PC-3 (cell line): ENCODE measurements at regions not wholly inside any gene's neighbourhood (a gene's known extent, or its start where the extent isn't known, plus 50 kb on each side); places are given as distances from the start of the nearest gene placed in this dataset.

ENCODE experiments used
- ATAC-seq: fragments of 200-7000 bp; cut with Tn5 transposase; 2 replicates; pipeline ENCODE4 v1.9.1; 2020; ENCODE audit warnings: mild to moderate bottlenecking, moderate library complexity
- BruUV-seq: library from RNA; stranded (reverse); fragments of 400-500 nt; replicated peaks from 2 replicates; lab custom pipeline; 2021; lab: Mats Ljungman, UMichigan
- CTCF ChIA-PET: fragments of 300-600 bp; sonication (Branson Sonifier 250); formaldehyde crosslinking; loops from one replicate; lab custom pipeline; 2022; ENCODE audit warnings: antibody characterized with exemption; lab: Charles Lee
- POLR2A ChIA-PET: fragments of 300-600 bp; sonication (Branson Sonifier 250); formaldehyde crosslinking; loops from one replicate; lab custom pipeline; 2022; ENCODE audit warnings: antibody characterized with exemption; ENCODE audit not compliant: unreplicated experiment; lab: Charles Lee
- DNase-seq: peaks from one replicate; pipeline ENCODE4 v3.0.0-alpha.2; 2015
- H2AFZ ChIP-seq: fragments of 300-600 bp; sonication (generic); 2 replicates; pipeline ENCODE4 v1.6.0; 2016; ENCODE audit warnings: antibody characterized with exemption, low read length
- H3F3A ChIP-seq: fragments of 300-600 bp; sonication (generic); one replicate; pipeline ENCODE4 v1.6.0; 2017; ENCODE audit warnings: antibody characterized with exemption, low read length, control low read depth, mild to moderate bottlenecking; ENCODE audit not compliant: unreplicated experiment
- H3K27ac ChIP-seq: fragments of 300-600 bp; sonication (generic); 2 replicates; pipeline ENCODE4 v1.5.1; 2016; ENCODE audit warnings: mild to moderate bottlenecking, low read length
- H3K27me3 ChIP-seq: fragments of 300-600 bp; sonication (generic); 2 replicates; pipeline ENCODE4 v1.6.1; 2016; ENCODE audit warnings: low read length, mixed read lengths
- H3K36me3 ChIP-seq: fragments of 300-600 bp; sonication (generic); 2 replicates; pipeline ENCODE4 v1.6.1; 2016; ENCODE audit warnings: low read depth, mixed run types, low read length, mixed read lengths
- H3K4me1 ChIP-seq: fragments of 300-600 bp; sonication (generic); 2 replicates; pipeline ENCODE4 v1.5.1; 2016; ENCODE audit warnings: low read length; ENCODE audit not compliant: insufficient read depth
- H3K4me2 ChIP-seq: fragments of 300-600 bp; sonication (generic); 2 replicates; pipeline ENCODE4 v1.6.0; 2016; ENCODE audit warnings: low read length
- H3K4me3 ChIP-seq: fragments of 300-600 bp; sonication (generic); 2 replicates; pipeline ENCODE4 v1.5.1; 2016; ENCODE audit warnings: mild to moderate bottlenecking, low read length, mixed read lengths
- H3K79me2 ChIP-seq: fragments of 300-600 bp; sonication (generic); 2 replicates; pipeline ENCODE4 v1.6.1; 2017; ENCODE audit warnings: low read length, mixed read lengths
- H3K9ac ChIP-seq: fragments of 300-600 bp; sonication (generic); 2 replicates; pipeline ENCODE4 v1.6.0; 2016; ENCODE audit warnings: mild to moderate bottlenecking, low read length
- H3K9me2 ChIP-seq: fragments of 300-600 bp; sonication (generic); replicated peaks from 2 replicates; pipeline ENCODE4 v1.6.1; 2016; ENCODE audit warnings: mixed run types, low read length, mixed read lengths
- H3K9me3 ChIP-seq: fragments of 300-600 bp; sonication (generic); 2 replicates; pipeline ENCODE4 v1.6.1; 2016; ENCODE audit warnings: low read length, mixed read lengths
- H4K20me1 ChIP-seq: fragments of 300-600 bp; sonication (generic); 2 replicates; pipeline ENCODE4 v1.6.1; 2016; ENCODE audit warnings: low read length, mixed read lengths
- EZH2 ChIP-seq: fragments of 300-600 bp; sonication (generic); IDR thresholded peaks from one replicate; pipeline ENCODE4 v1.6.1; 2017; ENCODE audit warnings: antibody characterized with exemption, mild to moderate bottlenecking, low read length; ENCODE audit not compliant: unreplicated experiment
- EZH2phosphoT487 ChIP-seq: fragments of 300-600 bp; sonication (generic); IDR thresholded peaks from 2 replicates; pipeline ENCODE4 v1.6.1; 2018; ENCODE audit warnings: mild to moderate bottlenecking, antibody characterized with exemption, low read length, borderline replicate concordance
- intact Hi-C: fragments of 100-400 bp; cut with micrococcal nuclease; formaldehyde crosslinking; loops from 2 replicates; pipeline ENCODE4 v1.9.0; 2023
- TF ChIP-seq, protein P1 (sequence below): fragments of 300-600 bp; sonication (generic); conservative IDR thresholded peaks from 2 replicates; pipeline ENCODE4 v1.5.1; 2017; ENCODE audit warnings: antibody characterized with exemption, low read depth, mild to moderate bottlenecking, low read length

DNA sequence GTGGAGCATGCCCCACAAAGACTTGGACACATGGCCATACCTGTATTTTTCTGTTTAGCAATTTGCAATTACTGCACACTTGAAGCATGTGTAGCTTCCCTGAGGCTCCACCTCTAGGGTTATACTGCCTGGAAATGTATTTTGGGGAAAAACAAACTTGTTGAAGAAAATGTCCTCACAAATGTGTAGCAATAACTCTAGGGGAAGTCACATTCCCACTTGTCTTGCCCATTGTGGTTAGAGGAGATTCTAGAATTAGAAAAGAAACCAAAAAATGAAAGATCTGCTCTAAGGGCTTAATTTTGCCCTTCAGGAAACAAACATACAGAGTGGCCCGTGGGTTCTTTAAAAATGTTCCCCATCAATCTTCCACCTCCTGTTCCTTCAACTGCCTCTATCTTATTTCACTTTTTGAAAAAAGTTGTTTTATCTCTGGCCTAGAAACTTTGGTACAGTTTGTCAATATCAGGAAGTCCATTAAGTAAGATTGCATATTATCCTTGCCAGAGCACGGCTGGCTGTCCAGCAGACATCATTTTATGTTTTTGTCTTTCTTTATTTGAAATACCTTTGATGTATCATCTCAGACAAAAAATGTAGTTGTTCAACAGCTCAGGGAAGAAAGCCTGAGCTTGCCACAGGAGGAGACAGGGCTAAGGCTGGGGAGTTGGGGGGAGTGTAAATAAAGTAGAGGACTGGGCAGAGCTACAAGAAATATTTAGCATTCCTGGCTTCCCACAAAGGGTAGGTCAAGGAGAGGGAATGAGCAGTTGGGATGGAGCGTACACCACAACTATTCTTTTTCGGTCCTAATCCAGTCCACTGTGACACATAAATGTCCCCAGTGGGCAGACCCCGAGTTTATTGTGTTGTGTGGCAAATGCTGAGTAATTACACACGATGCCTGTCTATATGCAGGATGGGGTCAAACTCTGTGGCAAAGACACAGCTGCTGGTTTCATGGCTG is 96.8 kb upstream of the CDC42EP3 start:
- DNase-seq: peak; percentile 93
- ATAC-seq: peak; percentile 96
- no peaks in the 10 kb centered on the region for H3K27me3 ChIP-seq
- peak overlapping the region; percentile 53 for H3K4me2 ChIP-seq
- no peaks in the 10 kb centered on the region for H3K36me3 ChIP-seq
- TF ChIP-seq EZH2phosphoT487: no peak
- no peak for TF ChIP-seq EZH2
- TF ChIP-seq, protein P1, sequence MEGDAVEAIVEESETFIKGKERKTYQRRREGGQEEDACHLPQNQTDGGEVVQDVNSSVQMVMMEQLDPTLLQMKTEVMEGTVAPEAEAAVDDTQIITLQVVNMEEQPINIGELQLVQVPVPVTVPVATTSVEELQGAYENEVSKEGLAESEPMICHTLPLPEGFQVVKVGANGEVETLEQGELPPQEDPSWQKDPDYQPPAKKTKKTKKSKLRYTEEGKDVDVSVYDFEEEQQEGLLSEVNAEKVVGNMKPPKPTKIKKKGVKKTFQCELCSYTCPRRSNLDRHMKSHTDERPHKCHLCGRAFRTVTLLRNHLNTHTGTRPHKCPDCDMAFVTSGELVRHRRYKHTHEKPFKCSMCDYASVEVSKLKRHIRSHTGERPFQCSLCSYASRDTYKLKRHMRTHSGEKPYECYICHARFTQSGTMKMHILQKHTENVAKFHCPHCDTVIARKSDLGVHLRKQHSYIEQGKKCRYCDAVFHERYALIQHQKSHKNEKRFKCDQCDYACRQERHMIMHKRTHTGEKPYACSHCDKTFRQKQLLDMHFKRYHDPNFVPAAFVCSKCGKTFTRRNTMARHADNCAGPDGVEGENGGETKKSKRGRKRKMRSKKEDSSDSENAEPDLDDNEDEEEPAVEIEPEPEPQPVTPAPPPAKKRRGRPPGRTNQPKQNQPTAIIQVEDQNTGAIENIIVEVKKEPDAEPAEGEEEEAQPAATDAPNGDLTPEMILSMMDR: no peak
- peak overlapping the region; percentile 13; the same call in 1 of the 2 replicates for H3K4me3 ChIP-seq
- H2AFZ ChIP-seq: peak overlapping the region; percentile 46
- no peak overlapping the region for H3K9ac ChIP-seq
- no peaks in the 10 kb centered on the region for H4K20me1 ChIP-seq
- ChIA-PET CTCF (interaction anchor here (0.6 kb wide), 1 partner anchor 38 kb away, joined by 3 read pairs; no protein-coding TSS in a partner anchor), POLR2A (interaction anchor here (0.5 to 0.8 kb wide), 2 partner anchors 113 to 276 kb away, joined by 3 to 6 read pairs; no protein-coding TSS in a partner anchor)
- peak overlapping the region; percentile 12; the same call in 1 of the 2 replicates for H3K27ac ChIP-seq
- H3F3A ChIP-seq: no peaks in the 10 kb centered on the region
- H3K79me2 ChIP-seq: no peaks in the 10 kb centered on the region
- H3K9me2 ChIP-seq: no peaks in the 10 kb centered on the region
- no peaks in the 10 kb centered on the region for H3K9me3 ChIP-seq
- peaks cover 51% of the 10 kb centered on the region for H3K4me1 ChIP-seq
- no TSS peak for BruUV-seq
- intact Hi-C loops: loop anchor here (1.0 kb wide), 2 partner anchors 35 to 92 kb away; no protein-coding TSS in a partner anchor

DNA sequence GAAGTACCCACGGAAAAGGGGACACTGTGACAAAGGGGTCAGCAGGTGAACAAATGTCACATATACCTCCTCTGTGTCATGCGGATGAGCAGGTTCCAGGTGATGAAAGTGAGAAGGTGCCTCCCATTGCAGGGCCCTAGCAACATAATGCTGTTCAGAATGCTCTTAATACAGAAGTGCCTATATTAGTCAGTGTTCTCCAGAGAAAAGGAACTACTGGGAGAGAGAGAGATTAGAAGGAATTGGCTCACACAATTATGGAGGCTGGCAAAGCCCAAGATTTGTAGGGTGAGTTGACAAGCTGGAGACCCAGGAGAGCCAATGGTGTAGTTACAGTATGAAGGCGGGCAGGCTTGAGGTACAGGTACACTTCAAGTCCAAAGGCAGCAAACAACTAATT is 98.1 kb upstream of the CDC42EP3 start:
- H3F3A ChIP-seq: no peaks in the 10 kb centered on the region
- no peak overlapping the region for H2AFZ ChIP-seq
- no peaks in the 10 kb centered on the region for H3K79me2 ChIP-seq
- H3K9ac ChIP-seq: no peak overlapping the region
- no peaks in the 10 kb centered on the region for H3K9me2 ChIP-seq
- no peaks in the 10 kb centered on the region for H4K20me1 ChIP-seq
- no peak overlapping the region for H3K27ac ChIP-seq
- ChIA-PET CTCF (no interaction called here), POLR2A (no interaction called here)
- ATAC-seq: no peak
- H3K4me3 ChIP-seq: no peak overlapping the region
- no peak for DNase-seq
- no peaks in the 10 kb centered on the region for H3K36me3 ChIP-seq
- no TSS peak for BruUV-seq
- no peak overlapping the region for H3K4me2 ChIP-seq
- no peaks in the 10 kb centered on the region for H3K9me3 ChIP-seq
- intact Hi-C loops: no loop called here
- TF ChIP-seq EZH2phosphoT487 (no peak), EZH2 (no peak)
- TF ChIP-seq, protein P1: no peak
- H3K4me1 ChIP-seq: peaks cover 44% of the 10 kb centered on the region
- H3K27me3 ChIP-seq: no peaks in the 10 kb centered on the region
